Lung microvascular endothelial cell (primary cell): ENCODE measurements at regions not wholly inside any gene's neighbourhood (a gene's known extent, or its start where the extent isn't known, plus 50 kb on each side); places are given as distances from the start of the nearest gene placed in this dataset.

ENCODE experiments used
- DNase-seq, 2 donors: peaks; one replicate each; pipeline versions ENCODE4 v3.0.0 to v3.0.0-alpha.2; 2010; ENCODE audit warnings: low read depth in 2 of 2

DNA sequence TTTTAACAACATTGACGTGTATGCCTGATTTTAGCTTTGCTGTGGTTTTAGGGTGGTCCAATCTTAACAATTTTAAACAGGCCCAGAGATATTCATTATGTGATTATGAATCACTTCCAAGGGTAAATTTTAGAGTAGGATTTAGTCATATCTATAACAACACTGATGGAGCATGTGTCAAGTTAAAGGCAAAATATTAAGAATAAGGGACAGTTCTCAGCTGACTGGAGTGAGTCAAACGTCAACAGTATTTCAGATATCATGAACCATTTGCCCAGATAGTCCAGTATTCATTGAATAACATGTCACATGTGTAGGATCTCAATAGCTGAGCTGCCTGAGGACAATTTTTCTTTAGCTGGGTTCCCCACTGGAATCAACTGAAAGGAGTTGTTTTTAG lies 61.3 kb upstream of the VCX2 start:
- DNase-seq = no peak

DNA sequence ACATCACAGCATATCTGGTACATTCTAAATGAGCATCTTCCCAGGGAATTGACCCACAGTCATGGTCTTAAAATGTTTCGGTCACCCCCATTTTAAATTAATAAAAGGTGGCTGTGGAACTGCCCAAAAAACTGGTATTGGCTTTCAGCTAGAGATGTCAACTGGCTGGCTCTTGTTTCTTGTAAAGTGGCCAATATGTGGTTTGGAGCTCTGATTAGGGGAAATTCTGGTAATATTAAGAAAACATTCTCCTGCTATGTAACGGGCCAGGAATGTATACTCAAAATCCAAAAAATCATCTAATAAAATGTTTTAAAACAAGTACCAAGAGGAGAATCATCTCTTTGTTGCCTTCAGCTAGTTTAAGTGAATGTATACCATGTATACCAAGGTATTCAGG lies 62.0 kb upstream of the VCX2 start:
- no peak for DNase-seq

DNA sequence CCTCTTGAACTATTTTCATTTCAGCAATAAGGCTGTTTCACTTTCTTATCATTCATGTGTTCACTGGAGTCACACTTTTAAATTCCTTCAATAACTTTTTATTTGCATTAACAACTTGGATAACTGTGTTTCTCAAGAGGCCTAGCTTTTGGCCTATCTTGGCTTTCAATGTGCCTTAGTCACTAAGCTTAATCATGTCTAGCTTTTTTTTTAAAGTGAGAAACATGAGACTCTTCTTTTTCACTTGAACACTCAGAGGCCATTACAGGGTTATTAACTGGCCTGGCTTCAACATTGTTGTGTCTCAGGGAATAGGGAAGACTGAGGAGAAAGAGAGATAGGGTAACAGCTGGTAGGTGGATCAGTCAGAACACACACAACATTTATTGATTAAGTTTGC lies 64.0 kb upstream of the VCX2 start:
- no peak for DNase-seq

DNA sequence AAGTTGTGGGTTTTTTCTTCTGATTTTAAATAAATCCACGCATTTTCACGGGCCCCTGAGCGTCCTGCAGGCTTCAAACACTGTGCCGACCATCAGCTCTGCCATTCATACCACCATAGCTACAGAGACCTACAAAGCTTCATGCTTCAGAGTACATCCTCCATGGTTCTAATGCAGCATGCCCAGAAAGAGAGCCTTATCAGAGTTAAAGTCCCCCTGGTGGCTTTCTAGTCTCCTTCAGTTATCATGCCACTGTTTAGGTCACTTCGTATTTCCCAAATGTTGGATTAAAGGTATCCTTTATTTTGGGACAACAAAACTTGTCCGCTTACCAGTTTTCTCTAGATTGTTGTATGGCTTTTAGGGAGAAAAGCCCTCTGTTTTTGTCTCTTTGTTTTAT lies 66.7 kb upstream of the VCX2 start:
- DNase-seq = no peak

DNA sequence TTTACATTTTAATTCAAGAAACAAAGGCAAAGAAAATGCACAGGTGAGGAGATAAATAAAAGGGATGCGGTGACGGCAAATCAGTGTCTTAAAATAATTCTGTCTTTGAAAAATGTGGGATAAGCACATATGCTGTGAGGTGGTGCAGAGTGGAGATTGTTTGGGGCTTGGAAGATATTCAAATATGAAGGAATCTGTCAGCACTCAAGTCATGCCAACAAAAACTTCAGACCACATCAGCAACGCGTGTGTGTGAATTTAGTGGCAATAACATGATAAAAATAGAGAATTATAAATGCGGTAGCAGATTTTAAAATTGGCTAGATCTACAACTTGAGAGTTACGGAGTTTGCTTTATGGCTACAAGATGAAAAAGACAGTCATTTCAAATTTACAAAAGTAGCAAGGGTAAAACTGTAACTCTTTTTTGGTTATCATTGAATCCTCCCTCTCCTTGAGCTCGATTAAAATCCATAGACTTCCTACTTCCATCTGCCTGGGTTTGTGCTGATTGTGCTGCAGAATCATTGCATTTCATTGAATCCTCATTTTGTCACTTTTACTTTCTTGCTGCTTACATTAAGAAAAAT lies 71.5 kb upstream of the VCX2 start:
- DNase-seq = no peak

DNA sequence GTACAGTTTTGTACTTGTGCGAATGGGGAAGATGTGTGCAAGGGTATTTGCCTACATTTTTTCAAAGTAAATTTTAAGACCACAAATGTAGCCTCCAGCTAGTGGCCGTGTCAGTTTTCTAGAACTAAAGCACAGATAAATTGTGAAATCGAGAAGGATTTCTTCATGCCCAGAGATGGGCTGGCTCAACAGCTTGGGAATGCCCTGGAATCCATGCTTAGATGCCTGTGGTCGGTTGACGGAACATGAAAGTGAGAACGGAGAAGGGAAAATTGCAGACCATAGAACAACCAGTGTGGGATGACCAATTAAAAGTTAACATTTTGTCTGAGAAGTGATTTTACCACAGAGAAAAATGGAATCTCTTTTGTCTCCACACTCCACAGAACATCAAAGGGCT lies 73.2 kb upstream of the VCX2 start:
- no peak for DNase-seq

DNA sequence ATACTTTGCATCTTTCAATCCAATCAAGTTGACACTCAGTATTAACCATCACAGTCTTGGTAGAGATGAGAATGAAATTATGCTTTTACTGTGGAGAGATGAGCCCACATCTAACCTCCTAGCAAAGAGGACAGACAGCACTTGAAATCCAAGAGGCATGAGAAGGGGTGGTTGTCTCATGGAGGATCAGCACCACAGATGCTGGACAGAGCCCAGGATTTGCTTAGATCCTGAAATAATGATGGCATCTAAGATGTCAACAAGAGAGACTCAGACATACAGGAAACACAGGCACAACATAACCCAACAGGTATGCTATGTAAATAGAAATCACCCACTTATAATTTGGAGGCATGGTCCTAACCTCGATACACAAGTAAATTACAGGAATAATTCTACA lies 74.3 kb upstream of the VCX2 start:
- DNase-seq = no peak

DNA sequence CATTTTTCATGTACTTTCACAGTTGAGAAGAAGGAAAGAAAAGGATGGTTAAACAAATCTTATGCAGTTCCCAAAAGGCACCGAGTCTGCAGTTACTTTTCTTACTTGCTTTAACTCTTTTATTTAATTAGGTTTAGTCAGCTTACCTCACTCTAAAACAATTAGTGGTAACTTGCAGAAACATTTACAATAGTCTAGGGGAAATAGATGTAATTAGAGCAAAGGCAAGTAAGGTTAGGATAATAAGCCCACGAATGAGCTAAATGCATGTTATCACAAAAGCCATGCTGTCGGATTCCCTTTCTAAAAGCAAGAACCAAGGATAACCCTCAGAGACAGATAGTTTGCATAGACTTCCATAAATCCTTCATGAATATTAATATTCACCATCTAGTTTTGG lies 82.0 kb upstream of the VCX2 start:
- no peak for DNase-seq

DNA sequence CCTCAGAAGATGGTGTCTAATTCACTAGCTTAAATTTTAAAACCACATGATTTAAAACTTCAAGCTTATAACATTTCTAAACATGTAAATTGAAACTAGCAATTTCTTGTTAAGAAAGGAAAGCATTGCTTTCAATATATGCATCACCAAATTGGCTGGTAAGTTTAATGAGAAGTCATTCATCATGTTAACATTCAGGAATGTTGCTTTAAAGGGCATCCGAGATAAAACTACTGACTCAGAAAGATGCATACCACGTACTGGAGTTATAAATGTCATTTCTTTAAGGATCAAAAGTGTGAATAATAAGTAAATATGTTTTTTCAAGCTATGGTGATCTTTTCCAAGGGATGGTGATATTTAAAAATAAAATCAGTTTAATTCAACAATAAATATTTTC lies 83.3 kb upstream of the VCX2 start:
- no peak for DNase-seq

DNA sequence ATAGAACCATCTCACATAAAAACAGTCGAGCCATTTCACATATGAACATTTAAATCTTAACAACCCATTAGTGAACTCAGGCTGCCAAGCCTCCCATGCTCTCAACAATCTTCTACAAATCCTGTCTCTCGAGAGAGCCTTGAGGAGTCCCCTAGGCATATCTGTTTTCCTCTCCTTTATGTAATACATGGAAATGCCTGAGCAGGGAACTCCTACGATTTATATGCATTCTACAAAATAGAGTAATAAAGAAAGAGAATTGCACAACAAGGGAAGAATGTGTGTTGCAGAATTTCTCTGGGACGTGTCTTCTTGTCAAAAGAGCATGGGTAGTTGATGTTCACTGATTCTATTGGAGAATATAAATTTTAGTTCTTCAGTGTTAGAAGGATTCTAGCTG lies 101.8 kb upstream of the VCX2 start:
- no peak for DNase-seq

DNA sequence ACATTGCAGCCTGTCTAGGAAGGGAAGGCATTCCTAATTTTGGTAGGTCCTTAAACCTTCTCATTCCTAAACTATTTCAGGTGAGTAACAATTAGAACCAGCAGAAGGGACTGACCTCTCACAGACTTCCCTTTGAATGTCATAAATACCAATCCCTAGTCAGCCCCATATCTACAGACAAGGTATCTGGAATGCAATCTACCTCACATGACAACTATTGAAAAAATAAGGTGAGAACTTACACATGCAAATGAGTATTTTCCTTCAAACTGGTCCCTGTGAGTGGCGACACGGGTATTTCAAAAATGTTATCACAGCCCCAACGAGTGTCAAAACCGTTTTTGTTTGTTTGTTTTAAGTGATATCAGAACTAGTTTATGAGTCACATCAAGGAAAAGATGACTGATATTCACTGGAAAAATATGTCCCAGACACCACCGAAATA lies 102.4 kb upstream of the VCX2 start:
- DNase-seq = peak in 1 of 2 donors; percentile 0

DNA sequence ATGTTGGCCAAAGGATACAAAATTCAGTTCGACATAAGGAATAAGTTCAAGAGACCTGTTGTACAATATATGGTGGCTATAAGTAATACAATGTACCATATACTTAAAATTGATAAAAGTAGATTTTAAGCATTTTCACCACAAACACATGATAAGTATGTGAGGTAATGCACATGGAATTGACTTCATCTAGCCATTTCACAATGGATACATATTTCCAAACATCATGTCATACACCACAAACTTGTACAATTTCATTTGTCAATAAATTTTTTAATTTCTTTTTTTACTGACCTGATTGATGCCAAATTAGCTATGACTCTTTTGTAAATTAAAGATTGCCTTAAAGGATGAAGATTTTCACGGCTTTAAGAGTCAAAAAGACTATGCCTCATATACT lies 103.1 kb upstream of the VCX2 start:
- DNase-seq = no peak

DNA sequence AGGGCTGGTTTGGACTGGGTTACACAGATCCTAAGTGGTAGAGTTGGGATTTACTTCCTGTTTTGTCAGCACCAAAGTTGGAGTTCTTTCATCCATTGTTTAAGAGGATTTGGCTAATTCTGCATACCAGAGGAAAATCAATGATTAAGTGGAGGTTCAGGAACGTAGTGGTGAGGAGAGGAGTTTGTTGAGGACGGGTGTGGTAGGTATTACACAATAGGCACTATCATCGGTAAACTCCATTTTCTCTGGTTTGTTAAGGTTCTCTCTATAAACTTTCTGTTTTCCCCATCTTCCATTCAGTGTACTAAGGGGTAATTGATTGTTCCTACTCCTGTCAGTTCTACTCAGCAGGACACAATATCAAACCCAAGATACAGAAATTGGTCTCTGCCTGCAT lies 107.5 kb upstream of the VCX2 start:
- DNase-seq = no peak

DNA sequence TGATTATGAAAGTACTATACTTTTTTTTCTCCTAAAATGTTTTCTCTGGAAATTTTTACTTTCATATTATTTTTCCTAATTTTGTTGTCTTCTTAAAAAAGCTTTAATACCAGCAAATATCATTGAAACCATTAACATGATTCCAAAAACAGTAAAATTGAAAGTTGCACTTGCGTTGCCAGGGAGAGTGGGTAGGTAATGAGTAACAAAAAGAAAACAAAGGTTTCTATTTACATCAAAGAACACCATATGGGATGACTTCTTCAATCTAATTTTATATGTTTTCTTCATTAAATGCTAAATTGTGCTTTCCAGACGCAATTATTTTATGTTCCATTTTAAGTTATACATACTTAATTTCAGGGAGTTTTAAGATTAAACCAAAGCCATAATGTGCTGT lies 108.3 kb upstream of the VCX2 start:
- no peak for DNase-seq

DNA sequence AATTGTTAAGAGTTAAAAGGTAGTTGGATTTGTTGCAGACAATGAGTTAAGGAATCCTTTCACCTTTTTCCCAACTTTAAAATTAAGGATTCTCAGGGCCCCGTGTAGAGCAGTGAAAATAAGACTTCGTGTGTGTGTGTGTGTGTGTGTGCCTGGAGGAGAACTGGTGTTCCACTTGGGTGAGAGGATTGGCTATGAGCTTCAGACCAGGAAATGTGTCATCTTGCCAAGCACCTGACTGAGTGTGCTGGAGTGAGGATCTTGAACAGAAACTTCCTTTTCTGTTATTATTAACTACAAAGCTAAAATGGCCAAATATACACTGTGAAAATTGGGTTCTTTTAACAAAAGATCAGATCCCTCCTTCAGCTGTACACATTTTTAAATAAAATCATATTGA lies 113.1 kb upstream of the VCX2 start:
- no peak for DNase-seq

DNA sequence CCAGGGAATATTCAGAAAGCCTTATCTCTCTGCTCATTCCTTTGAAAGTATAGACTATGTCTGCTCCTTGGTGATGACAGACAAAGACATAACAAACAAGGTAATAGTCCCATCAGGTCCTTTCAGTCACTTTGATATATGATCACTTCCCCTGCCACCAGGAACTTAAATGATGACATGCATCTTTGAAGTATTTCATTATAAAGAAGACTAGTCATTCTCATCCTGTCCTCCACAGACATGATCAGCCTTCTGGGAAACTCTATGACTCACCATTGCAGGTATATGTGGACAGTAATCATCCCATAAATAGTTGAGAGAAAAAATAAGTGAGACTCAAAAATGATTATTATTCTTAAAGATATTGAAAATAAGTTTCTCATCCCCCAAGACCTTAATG lies 117.5 kb upstream of the VCX2 start:
- no peak for DNase-seq

DNA sequence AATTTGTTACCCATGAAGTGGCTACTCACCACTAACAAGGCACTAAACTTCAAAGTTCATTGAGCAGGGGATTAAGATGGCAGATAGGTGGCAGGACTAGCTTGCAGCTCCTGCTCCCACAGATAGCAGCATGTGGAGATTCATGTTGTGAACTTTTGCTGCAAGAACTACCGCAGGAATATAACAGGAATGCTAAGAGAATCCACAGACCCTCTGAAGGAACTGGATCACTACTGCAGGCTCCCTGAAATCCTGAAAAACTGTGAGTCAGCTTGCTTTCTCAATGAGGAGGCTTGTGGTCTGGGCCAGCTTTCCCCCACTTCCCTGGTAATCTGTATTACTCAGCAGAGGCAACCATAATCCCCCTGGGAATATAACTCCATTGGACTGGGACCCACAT lies 118.5 kb upstream of the VCX2 start:
- no peak for DNase-seq

DNA sequence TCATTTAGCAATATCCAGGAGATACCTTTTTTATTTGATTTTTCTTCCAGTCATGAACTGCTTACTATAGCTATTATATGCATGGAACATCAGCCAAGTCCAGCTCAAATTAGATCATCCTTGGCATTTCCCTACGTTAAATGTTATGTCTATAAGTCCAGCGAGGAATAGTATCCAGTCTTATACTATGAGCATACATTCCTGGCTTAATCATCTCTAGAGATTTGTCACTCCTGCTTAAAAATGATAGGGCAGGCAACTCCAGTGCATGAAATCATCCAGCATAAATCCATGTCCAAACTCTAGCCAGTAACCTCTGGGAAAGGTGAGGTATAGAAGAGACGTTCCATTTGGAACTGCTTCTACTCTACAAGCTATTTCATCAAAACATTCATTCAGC lies 126.7 kb upstream of the VCX2 start:
- no peak for DNase-seq

DNA sequence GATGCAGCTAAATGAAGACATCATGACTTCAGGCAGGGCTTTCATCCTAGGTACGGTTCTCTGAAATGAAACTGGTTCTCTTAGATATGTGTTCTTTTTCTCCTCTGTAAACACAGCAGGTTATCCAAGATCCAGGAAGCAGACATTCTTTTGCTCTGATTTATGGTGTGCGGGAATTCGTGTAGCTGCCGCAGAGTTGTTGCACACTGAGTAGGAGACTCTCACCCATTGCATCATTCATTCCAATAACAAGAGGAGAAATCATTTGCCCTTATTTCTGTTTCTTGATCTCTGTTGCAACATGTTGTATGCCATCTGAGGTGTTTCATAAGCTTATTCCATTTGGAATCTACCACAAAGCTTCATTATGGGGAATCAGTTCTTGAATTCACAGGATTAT lies 133.6 kb upstream of the VCX2 start:
- DNase-seq = no peak

DNA sequence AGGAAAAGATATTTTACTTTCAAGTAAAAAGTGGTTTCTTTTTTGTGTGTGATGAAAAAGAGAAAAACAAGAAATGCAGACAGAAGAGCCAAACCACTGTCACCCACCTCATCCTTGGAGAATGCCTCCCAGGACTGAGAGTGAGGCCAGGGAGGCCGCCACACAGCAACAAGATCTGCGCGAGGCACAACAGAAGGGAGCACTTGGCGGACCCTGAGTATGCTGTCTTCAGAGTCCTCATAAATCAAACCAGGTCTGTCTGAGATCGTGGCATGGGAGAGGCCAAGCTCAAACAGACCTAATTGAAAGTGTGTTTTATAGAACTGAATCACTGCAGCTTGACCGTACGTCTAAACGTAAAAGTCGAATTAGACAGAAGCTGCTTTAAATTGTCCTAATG lies 134.3 kb upstream of the VCX2 start:
- DNase-seq = no peak

DNA sequence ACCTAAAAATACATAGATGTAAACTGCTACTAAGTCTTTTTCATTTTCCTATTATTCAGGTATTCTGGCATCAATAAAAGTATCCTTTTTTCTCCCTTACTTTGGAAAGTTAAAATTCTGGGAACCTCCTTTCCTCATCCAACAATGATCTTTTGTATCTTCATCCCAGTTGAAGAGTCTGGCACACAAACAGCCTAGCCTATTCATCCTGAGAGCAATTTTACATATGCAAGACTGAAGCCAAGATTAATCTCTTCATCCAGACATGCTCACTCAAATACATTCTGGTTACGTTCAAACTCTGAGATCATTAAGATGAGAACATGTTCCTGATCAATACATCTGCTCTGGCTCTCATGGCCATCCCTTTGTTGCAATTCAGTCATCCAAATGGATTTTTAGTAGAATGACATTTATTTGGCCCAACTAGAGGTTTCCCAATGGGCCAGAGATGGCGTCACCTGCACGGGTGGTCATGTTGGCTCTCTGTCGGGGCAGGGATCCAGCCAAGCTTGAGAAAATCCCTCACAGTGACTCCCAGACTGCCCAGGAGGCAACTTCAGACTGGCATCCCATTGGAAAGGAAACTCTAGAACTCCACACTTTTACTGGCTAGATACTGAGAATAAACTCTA lies 135.3 kb upstream of the VCX2 start:
- DNase-seq = no peak

DNA sequence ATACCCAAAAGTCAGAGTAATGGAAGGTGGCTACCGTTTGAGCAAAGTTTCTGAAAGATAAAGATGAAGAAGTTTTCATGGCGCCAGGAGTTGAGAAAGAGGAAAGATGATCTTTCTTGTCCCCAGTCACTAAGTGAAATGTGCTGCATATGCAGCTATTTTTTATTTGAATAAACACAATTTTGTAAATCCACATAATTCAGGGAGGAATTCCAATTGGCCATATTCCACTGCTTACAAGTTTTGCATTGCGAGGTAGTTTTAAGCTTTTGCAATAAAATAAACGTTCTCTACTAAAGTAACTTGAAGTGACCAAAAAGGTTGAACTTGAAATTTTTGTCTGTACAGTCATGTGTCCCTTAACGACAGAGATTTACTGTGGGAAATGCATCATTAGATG lies 139.3 kb upstream of the VCX2 start:
- DNase-seq = no peak

DNA sequence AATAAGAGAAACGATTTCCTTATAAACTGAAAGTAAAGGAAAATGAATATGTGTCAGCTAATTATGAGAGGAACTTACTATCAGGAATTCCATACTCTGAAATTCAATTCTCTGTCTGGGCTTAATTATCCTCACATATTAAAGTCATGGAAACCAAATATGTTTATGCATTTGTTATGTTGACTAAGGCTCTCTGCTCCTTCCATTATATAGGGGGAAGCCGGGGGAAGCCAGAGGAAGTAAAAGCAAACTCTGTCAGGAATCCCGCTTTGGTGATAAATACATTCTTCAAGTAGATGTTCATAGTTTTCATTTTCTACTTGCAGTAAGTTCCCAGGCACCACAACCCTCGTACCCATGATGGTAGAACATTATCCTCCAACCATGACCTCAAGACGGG lies 142.8 kb upstream of the VCX2 start:
- no peak for DNase-seq

DNA sequence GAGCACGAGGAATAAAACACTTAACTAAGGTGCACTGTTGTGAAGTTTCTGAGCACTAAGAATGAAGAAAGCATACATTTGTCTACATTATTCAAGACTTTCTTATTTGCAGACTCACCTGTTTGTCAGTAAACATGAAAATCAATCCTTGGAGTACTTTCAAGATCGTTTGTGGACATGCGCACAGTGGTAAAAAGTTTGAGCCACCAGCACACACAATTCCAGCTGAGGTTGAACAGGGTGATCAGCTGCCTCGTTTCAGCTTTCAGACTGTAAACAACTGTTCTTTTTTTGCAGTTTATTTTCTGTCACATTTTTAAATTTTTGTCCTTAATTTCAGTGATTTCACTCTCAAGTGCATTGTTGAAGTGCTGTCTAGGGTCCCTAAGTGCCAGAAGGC lies 143.8 kb upstream of the VCX2 start:
- DNase-seq = no peak
